ENCODE measurements at regions not wholly inside any gene's neighbourhood (a gene's known extent, or its start where the extent isn't known, plus 50 kb on each side); places are given as distances from the start of the nearest gene placed in this dataset.

DNA sequence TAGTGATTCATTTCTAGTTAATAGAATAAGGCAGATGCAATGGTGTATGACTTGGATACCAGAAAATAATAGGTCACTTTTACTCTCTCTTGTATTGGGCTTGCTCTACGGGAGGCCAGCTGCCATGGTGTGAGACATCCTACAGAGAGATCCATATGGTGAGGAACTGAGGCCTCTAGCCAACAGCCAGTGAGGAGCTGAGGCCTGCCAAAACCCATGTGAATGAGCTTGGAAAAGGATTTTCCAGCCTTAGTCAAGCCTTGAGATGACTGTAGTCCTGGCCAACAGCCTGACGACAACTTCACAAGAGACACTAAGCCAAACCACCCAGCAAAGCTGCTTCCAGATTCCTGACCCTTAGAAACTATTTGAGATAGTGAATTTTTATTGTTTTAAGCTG lies 1300.2 kb downstream of the RAPGEF2 start:
- TF ChIP-seq TCF7L2 (IDR thresholded peaks at IDR 0.05; ENCODE audit: low read depth, low read length) (no peak), POLR2AphosphoS5 (IDR thresholded peaks at IDR 0.05; ENCODE audit: low read depth, low read length) (no peak), CTCF (IDR thresholded peaks at IDR 0.05) (no peak)

Measured in Panc1 (cell line).